Stimulated activated CD4-positive, alpha-beta T cell treated with anti-CD3 and anti-CD28 coated beads, Interleukin-2, amount 100 ng/mL, for 4 hours (primary cell): ENCODE measurements at regions not wholly inside any gene's neighbourhood (a gene's known extent, or its start where the extent isn't known, plus 50 kb on each side); places are given as distances from the start of the nearest gene placed in this dataset.

Experiments used
- DNase-seq: peaks from one replicate; pipeline ENCODE4 v3.0.0-alpha.2; 2020; ENCODE audit warnings: low read depth

DNA sequence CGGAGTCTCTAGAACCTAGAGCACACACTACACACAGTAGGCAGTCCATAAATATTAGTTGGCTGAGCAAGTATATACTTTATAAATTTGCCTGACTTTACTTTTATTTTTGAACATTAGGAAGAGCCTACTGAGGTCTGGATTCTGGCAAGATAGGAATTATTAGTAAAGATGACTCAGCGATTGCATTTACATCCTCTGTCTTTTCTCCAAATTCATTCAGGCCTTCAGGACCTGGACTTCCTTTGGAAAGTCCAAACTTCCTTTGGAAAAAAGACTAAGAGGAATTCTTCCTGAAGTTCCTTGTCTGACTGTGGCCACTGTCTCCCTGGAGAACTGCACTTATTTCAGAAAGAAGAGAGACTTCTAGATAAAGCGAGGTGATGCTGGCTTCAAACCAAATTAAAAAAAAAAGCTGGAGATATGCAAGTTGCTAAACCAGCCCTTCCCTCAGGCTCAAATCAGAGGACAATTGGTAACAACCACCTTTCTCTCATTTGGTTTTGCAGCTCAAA is 251.3 kb downstream of the GAS1 start:
- no peak for DNase-seq

DNA sequence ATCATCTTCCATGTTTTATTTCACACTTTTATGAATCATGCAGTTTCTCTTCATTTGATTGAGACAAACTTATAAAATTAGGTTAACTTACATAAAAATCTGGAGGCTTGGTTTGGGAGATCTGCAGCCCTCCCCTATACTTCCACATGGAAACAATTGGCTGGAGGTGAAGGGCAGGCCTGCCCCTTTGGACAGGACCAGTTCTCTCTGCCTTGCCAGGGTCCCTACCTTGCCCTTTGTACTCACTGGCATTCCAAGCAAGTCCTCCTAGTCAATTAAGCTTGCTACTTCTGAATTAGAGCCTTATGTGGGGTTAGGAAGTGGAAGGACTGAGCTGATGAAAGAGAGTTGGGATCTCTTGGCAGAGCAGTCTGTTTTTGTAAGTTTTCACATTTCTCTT is 257.3 kb downstream of the GAS1 start:
- no peak for DNase-seq

DNA sequence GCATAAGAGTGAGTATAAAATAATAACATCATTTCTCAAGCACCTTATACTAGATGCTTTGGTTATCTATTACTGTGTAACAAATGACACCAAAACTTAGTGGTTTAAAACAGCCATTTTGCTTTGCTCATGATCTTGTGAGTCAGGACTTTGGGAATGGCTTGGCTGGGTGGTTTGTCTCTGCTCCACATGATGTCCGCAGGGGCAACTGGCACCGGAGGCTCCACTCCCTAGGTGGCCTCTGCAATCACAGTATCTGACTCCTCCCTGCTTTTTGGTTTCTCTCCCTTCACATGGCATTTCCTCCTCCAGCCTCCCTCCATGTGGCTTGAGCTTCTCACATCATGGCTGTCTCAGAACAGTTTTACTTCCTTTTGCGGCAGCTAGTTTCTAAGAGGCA is 259.5 kb downstream of the GAS1 start:
- DNase-seq = no peak

DNA sequence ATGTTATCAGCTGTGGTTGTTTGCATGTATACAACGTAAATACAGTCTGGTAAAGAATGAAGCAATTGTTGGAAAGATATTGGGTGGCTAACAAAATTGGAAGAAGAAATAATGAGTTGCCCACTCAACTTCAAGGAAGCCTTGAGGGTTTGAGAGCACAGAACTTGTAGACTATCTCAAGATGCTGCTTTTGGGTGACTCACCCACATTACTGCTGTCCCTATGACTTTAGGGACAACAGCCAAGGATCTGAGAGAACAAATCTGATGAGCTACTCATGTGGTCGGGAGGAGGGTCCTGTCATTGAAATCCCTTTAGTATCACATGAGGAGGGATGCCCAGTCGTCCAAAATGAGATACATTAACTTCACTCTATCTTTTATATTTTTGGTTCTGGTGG is 261.8 kb downstream of the GAS1 start:
- no peak for DNase-seq

DNA sequence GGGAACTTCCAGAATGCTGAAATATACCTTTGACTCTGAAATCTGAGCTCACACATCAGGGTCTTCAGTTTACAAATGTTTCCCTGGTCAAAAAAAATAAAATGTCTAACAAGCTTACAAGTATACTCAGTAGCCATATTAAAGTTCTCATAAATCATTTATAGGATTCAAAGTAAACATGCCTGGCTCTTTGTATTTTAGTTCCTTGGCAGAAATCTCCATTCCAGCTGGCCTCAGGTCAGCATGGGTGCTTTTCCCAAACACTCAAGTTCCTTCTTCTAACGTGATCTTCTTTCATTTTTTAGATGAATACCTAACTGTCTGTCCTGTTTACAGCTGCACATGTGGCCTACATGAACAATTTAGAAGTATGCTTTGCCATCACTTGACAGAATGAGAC is 263.2 kb downstream of the GAS1 start:
- DNase-seq = no peak

DNA sequence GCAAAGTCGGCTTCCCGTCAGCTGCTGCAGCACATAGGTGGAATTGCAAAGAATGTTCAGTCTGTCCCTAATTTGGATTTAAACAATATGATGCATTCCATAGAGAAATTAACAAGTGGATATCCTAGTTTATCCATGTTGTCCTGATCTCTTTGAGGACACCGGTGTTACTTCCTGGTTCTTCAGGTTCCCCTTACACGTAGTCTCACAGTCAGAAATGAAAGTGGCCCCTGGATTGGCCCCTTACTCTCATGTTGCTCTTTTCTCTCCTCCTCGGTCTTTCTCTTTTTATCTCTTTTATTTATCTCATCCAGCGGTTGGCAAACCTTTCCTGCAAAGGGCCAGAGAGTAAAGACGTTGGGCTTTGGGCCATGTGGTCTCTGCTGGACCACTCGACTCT is 265.1 kb downstream of the GAS1 start:
- no peak for DNase-seq

DNA sequence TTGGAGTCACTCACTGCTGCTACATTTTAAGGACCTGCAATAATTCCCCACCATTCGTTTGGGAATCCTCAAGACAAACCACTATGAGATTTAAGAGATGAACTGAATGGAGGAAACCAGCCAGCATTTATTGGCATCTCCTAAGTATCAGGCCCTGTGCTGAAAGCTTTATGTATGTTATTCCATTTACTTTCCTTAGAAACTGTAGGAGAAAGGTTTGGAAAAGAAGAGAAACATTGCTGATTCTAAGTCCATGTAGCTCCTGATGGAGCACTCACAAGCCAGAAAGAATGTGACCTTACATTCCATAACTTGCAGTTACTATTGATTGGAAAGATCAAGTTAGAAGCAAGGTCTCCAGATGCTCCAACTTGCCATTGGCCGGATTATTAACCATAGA is 267.4 kb downstream of the GAS1 start:
- DNase-seq = no peak

DNA sequence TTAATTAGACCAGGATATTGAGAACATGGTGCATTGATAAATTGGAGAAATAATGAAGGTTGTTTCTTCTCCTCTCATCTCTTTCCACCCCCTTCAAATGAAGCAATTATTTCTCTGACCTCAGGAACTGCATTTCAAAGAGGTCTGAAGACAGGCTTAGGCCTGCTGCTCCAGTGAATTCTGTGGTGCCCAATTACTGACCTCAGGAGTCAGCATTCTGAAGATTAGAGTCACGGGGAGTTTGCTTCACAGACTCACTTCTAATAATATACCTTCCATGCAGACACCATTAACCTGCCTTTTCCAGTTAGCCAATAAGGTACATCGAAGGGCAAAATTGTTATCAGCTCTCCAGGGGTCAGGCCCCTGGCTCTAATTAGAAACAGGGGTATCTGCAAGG is 270.9 kb downstream of the GAS1 start:
- no peak for DNase-seq

DNA sequence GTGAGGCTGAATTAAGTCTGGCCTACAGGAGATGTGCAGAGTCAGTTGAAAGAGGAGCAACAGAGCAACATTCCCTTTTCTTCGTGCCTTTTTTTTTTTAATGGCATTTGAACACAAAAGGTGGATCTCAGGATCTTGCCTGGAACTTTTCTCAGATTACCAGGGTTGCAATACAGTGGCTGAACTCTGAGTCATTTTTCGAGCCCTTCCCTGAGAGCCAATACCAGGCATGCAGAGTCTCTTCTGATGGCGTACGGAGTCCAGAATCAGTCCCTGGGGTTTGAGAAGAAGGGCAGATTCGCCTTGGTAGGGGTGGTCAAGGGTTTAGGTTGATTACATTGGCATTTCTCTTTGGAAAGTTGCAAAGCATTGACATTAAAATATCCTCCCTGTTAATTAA is 271.5 kb downstream of the GAS1 start:
- DNase-seq = no peak

DNA sequence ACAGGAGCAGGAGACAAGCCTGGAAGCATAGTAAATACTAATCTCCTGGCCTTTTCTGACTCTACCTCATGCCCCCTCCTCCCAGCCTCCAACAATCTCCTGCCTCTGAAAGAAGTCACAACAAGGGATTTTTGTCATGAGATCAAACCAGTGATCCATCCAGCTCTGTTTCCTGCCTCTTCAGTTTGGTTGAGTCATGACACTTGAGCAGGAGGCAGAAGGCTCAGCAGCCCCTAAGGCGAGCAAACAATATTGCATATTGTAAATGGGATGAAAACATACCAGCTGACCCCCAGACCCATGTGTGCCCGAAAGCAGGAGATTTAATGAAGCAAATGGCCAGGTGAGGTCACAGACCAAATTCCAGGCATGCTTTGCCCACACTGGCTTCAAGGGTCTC is 272.8 kb downstream of the GAS1 start:
- no peak for DNase-seq

DNA sequence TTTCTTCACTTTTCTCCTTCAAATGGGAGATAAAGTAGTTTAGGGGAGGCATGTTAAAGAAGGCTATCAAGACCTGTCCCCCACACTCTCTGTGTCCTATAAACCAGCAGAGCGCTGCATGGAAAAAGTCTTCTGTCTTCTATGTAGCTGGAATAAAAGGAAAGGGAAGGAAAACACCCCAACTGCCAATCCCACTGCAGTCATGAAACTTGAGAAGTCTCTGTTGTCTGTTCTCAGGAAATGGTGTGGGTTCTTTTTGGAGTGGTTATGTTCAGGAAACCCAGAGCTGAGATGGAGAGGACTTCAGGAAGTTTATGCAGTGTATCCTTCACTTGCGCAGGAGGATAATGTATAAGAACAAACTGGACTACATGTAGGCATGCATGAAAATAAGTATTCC is 274.3 kb downstream of the GAS1 start:
- DNase-seq = no peak

DNA sequence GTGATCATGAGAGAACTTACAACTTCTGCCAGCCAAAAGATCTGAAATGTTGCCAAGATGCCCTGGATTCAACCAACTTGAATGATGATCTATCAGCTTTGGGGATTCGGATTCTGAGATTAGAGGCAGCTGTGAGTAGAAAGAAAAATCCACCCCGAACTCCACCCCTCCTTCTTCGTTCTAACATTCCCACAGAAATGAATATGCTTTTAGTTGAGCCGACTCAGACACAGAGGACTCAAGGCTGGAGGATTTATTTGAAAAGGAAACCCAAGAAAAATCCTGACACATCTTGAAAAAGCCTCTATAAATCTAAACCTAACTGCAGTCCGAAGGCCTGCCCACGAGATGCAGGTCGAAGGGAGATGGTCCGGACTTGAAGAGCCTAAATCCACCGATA is 275.0 kb downstream of the GAS1 start:
- DNase-seq = no peak

DNA sequence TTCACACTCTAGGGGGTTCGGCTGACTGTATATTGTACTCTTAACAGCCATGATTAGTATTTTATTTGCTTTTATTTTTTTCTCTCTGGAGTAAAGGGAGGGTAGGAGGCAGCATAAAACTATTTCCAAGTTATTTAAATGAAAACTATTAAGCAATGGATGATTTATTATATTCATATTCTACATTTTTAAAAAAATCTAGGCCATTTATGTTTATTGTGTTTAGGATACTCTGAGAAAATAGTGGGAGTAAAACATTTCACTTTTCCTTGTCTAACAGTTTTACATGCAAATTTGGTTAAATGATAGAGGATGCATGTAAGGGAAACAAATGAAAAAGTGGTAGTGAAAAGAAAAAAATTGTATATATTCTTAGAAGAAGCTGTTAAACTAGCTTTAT is 276.3 kb downstream of the GAS1 start:
- DNase-seq = no peak

DNA sequence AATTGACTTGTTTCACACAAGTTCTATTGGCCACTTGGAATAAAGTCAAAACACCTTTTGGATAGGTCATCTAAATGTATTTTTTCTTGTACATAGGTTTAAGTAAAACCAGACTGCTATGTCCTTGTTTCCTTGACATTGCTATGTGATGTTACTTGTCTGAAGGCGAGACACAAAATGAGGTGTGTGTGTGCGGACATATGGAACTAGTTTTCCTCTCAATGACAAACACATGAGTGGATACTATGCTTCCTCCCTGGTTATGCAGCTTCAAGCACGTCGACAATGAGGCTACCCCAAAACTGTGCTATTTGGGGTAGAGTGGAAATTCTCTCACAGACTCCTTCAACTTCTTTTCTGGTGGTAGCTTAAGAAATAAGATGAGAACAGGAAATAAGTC is 276.8 kb downstream of the GAS1 start:
- DNase-seq = no peak

DNA sequence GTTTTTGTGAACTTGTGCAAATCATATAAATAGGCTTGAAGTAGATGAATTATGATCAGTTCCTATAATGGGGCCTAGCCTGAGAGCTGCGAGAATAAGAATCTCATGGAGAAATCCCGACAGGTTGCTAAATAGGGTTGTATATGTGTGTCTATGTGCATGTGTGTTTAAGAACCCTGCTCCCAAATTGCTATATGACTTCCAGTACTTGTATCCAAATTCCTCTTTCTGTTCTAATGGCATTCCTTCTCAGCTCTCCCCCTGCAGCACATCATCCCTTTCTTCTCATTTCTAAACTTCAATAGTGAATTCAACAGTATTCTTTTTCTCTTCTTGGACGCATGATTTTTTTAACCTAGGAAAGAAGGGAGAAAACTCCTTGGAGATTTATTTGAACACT is 277.2 kb downstream of the GAS1 start:
- no peak for DNase-seq

DNA sequence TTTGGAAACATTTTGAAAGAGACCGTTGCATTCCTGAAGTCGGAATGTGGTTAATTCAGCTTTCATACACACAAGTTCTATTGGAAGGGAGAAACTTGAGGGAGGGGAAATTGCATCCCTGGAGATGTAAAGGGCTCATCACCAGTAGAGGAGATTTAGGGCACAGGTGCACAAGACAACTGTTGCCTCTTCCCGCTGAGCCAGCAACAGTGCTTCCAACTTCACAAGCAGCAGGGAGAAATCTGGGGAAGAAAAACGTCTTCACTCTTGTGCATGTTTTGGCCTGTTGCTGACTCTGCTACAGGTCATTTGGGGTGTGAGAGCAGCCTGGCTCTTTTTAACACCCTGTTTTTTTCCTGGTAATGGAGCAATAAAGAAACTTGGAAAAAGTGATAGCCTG is 277.9 kb downstream of the GAS1 start:
- no peak for DNase-seq

DNA sequence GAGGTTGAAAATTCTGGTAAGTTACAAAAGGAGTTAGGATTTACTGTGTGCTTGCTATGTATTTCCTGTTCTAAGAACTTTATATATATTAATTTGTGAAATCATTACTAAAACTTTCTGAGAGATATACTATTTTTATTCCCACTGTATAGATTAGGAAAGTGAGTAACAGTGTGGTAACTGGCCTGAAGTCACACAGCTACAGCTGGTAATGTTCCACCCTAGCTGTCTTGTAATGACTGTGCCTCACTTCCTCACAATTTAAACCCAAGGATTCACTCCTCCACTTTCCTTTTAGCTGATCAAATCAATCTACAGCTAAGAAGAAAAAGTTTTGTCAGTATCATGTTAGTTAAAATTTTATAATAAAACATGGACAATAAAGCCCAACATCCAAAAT is 278.8 kb downstream of the GAS1 start:
- DNase-seq = no peak

DNA sequence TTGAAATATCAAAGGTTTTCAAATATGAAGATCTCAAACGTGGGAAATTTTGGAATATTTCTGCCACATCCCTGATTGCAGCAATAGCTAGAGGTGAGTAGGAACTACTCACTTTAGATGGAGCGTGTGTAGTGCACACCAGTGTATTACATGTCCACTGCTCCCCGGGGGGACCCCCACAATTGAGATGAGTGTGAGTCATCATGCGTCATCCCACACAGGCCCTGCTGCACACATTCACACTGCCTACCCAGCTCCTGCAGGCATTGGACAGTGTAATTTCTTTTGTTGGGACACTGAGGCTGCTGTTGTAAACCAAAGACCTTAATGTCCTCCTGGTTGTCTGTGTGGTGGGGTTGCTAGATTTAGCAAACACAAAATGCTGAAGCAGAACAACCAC is 280.0 kb downstream of the GAS1 start:
- DNase-seq = no peak

DNA sequence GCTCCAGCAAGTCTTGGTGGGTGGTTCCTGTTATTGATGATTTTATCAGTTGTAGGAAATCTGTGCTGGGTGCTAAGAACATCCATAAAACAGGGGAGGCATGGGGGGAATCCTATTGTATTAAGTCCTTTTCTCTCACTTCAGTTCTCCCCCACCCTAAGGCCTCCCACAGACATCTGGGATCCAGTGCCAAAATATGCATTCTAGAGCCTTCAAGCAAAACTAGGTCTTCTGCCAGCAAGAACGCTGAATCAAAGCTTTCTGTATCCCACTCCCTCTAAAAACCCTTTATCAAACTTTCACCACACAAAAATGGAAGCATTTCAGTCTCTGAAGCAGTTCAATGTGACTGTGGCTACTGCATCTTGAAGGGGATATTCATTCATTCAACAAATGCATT is 281.9 kb downstream of the GAS1 start:
- no peak for DNase-seq

DNA sequence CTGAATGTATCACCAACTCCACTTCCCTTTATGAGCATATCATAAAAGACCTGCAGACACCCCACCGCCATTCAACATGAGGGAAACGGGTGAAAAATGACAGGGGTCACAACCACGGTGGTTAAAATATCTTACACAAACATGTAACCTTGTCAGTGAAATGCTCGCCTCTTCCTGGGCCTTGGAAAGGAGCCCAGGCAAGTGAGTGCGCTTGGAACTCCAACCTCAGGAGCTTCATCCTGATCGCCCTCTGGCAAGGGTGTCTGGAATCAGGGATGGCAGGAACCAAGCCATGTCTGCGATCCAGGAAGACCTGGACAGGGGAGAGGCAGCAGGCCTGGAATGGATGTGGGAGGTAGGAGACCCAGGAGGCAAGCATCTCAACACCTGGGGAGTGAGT is 282.7 kb downstream of the GAS1 start:
- DNase-seq = no peak

DNA sequence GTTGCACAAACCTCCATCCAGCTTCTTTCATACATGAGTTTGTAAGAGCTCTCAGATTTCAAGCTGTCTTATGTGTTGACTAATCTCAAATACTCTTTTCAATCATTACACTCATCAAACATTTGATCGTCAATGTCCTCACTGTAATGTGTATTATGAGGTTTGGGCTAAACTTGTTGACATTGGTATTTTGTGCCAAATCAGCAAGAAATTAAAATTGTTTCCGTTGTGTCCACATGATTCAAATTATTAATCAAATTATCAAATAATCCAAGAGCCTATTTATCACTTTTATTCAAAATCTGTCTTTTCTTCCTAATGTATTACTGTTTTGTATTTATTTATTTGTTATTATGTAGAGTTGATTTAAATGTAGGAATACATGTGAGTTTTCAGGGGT is 283.4 kb downstream of the GAS1 start:
- DNase-seq = no peak

DNA sequence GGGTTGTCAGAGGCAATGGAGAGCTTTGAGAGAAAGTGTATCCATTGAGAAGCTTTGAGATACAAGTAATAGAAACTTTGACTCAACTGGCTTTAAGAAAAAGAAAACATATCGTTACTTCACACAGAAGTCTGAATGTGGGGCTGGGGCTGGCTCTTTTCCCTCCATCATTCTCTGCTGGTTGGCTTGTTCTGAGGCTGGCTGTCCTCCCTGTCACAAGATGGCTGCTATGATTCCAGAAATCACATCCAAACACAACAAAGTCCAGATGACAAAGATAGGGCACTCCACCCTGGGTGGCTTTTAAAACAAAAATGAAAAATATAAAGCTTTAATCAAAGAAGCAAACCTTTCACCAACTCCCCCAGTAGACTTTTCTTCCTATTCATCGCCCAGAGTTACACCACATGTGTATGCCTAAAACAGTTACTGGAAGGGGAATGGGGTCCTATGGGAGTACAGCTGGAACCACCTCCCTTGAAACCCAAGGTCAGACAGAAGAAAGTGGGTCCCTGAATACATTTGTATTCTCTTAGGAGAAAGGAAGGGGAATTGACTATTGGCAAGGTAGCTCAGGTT is 284.3 kb downstream of the GAS1 start:
- no peak for DNase-seq

DNA sequence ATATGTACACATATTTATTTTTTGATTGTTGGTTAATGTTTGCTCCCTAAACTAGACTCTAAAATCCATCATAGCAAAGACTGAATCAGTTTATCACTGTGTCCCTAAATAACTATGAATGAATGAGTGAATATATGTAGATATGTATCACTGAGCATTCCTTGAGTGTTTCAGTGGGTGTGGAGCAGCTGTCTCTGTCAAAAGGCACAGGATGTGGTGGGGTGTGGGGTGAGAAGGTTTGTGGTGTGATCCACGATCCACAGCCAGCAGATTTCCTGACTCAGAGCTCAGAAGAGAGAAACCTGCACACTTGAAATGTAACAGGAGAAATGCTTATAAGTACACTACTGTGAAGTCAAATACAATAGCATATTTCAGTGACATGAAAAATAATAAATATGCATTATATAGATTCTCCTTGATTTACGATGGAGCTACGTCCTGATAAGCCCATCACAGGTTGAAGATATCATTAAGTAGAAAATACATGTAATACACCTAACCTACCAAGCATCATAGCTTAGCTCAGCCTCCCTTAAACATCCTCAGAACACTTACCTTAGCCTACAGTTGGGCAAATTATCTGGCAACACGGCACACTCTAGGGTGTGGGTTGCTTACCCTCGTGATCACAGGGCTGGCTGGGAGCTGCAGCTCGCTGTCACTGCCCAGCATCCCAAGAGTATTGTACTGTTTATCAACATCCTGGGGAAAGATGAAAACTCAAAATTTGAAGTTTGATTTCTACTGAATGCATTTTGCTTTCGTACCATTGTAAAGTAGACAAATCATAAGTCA is 287.0 kb downstream of the GAS1 start:
- DNase-seq = no peak

DNA sequence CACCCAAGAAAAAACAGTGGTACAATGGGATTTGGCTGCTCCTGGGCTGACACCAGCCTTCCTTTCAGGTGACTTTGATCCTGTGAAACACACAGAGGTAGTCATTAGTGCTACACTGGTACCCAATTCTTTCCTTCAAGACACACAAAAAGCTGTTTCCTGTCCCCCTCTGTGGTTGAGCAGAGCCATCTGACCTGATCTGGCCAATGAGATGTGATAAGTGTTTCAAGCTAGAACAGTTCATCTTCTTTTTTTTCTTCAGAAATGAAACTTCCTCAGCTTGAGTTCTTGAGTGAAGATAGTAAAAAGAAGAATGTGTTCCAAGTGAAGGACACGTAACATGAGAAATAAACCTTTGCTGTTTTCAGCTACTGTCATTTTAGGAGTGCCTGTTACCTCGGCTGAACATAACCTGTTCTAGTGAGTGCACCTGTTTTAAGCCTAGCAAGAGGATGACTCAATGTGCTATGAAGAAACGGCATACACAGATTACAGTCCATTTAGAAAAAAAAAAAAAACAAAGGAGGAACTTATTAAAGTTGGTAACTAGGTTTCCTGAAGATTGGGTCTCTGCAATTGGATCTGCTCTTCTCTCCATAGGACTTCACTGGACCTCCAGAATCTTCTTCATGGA is 287.8 kb downstream of the GAS1 start:
- DNase-seq = no peak
